Colonic mucosa (tissue), 4 donors: ENCODE measurements at regions not wholly inside any gene's neighbourhood (a gene's known extent, or its start where the extent isn't known, plus 50 kb on each side); places are given as distances from the start of the nearest gene placed in this dataset.

Experiments used
- DNase-seq: peaks from one replicate; pipeline ENCODE4 v3.0.0-alpha.2; 2020
- H3K27ac ChIP-seq: fragments of 200-600 bp; one replicate; pipeline ENCODE4 v1.8.0; 2021
- H3K27me3 ChIP-seq: fragments of 200-600 bp; one replicate; pipeline ENCODE4 v1.8.0; 2021
- H3K36me3 ChIP-seq: fragments of 200-600 bp; one replicate; pipeline ENCODE4 v1.8.0; 2021
- H3K4me1 ChIP-seq: fragments of 200-600 bp; one replicate; pipeline ENCODE4 v1.8.0; 2021; ENCODE audit warnings: mild to moderate bottlenecking
- H3K4me3 ChIP-seq: fragments of 200-600 bp; one replicate; pipeline ENCODE4 v1.8.0; 2021
- H3K9ac ChIP-seq, 2 donors: one replicate each; pipeline ENCODE4 v1.7.0; 2013; ENCODE audit warnings: control low read depth in 2 of 2, low read depth in 2 of 2, low read length in 2 of 2
- H3K9me3 ChIP-seq: fragments of 200-600 bp; one replicate; pipeline ENCODE4 v1.8.0; 2021
- intact Hi-C: fragments of 100-400 bp; cut with DNase I; formaldehyde crosslinking; loops from one replicate; pipeline ENCODE4 v1.14.1; 2022
- TF ChIP-seq, protein P1 (sequence below): fragments of 200-600 bp; IDR thresholded peaks from one replicate; pipeline ENCODE4 v1.8.0; 2022; ENCODE audit warnings: antibody characterized with exemption, mild to moderate bottlenecking
- donor health status: healthy.
- donor health status: DM: no; HTN: no; CAD: no.
- donor health status: DM: no; HTN: no; CAD: no.

GRCh38 chr6:1065986-1066385 is 245.9 kb upstream of the FOXQ1 start:
- Histone ChIP-seq H3K4me1 (no peaks in the 10 kb centered on the region), H3K9ac (no peak overlapping the region), H3K27me3 (no peaks in the 10 kb centered on the region), H3K36me3 (no peaks in the 10 kb centered on the region), H3K27ac (no peak overlapping the region), H3K9me3 (no peaks in the 10 kb centered on the region), H3K4me3 (no peak overlapping the region)
- intact Hi-C loops: no loop called here
- TF ChIP-seq, protein P1, sequence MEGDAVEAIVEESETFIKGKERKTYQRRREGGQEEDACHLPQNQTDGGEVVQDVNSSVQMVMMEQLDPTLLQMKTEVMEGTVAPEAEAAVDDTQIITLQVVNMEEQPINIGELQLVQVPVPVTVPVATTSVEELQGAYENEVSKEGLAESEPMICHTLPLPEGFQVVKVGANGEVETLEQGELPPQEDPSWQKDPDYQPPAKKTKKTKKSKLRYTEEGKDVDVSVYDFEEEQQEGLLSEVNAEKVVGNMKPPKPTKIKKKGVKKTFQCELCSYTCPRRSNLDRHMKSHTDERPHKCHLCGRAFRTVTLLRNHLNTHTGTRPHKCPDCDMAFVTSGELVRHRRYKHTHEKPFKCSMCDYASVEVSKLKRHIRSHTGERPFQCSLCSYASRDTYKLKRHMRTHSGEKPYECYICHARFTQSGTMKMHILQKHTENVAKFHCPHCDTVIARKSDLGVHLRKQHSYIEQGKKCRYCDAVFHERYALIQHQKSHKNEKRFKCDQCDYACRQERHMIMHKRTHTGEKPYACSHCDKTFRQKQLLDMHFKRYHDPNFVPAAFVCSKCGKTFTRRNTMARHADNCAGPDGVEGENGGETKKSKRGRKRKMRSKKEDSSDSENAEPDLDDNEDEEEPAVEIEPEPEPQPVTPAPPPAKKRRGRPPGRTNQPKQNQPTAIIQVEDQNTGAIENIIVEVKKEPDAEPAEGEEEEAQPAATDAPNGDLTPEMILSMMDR: no peak
- no peak for DNase-seq

DNA sequence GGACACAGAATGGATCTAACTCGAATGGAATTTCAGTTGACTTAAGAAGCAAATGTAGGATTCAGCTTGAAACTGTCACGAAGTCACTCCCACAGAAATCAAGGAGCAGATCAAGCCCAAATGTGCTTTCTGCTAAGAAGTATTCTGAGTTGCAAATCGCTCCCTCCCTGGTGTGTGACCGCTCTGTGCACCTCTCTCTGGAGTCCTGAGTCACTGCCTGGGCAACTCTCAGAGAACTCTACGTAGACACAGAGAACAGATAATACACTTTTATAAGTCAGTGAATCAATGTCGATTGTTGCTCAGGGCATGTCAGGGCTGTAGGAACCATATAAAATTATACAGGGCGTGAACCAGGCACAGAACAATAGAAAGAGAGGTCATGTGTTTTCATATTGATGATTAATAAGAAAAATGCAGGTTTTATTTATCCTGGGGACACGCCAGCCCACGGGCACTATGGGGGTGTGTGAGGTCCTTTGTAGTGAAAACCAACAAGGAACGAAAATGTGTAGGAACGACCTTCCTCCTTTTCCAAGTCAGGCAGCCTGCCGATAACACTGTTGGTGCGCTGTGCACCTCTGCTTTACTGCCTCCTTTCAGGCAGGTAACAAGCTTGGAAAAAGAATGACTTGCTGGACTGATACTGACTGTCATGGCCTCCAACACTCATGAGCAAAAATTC is 248.1 kb upstream of the FOXQ1 start:
- intact Hi-C loops: no loop called here
- H3K4me1 ChIP-seq: no peaks in the 10 kb centered on the region
- TF ChIP-seq, protein P1: no peak

DNA sequence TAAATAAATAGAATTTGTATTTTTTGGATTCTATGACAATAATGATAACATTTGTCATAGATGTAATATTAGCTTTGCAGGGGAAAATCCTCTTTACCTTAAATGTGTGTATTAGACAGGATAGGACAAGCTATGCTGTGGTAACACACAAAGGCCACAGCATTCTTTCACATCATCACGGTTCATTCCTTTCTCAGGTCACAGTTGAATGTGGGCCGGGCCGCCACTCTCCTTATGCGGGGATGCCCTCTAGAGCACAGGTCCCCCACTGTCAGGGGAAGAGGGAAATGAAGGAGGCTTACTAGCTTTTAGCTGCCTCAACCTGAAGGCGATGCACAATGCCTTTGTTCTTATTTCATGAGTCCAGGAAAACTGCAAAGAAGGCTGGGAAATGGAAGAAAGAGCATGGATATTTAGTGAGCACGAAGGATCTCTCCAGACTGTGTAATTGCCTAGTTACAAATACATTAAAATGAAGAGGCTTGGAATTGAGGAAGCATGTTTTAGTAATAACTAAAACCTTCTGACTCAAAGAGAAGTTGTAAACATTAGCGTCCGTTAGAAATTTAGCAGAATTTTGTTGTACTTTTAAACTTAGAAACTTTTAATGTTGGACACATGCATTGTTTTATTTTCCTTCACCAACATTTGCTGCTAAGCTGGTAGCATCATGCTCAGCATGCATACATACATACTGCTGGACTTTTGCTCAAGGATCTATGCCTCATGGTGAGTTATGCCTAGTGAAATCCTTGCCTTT is 248.9 kb upstream of the FOXQ1 start:
- H3K27me3 ChIP-seq: no peaks in the 10 kb centered on the region
- H3K36me3 ChIP-seq: no peaks in the 10 kb centered on the region
- no peaks in the 10 kb centered on the region for H3K4me1 ChIP-seq
- TF ChIP-seq, protein P1: no peak
- intact Hi-C loops: no loop called here
- no peaks in the 10 kb centered on the region for H3K9me3 ChIP-seq
- DNase-seq: no peak
- H3K4me3 ChIP-seq: no peak overlapping the region
- no peak overlapping the region for H3K27ac ChIP-seq
- H3K9ac ChIP-seq: no peak overlapping the region

More for the DNA sequence above, 248.1 kb upstream of the FOXQ1 start:
- H3K9ac ChIP-seq: no peak overlapping the region
- H3K9me3 ChIP-seq: no peaks in the 10 kb centered on the region
- H3K36me3 ChIP-seq: no peaks in the 10 kb centered on the region
- DNase-seq: no peak
- no peak overlapping the region for H3K27ac ChIP-seq
- H3K27me3 ChIP-seq: no peaks in the 10 kb centered on the region
- H3K4me3 ChIP-seq: no peak overlapping the region

- Histone ChIP-seq H3K27ac (no peak overlapping the region), H3K27me3 (no peaks in the 10 kb centered on the region), H3K36me3 (no peaks in the 10 kb centered on the region), H3K4me3 (no peak overlapping the region), H3K9ac (no peak overlapping the region), H3K4me1 (no peaks in the 10 kb centered on the region), H3K9me3 (no peaks in the 10 kb centered on the region)
- intact Hi-C loops: no loop called here
- TF ChIP-seq, protein P1: no peak
- DNase-seq: no peak
Observed at GRCh38 chr6:1059596-1059995, 252.3 kb upstream of the FOXQ1 start.

DNA sequence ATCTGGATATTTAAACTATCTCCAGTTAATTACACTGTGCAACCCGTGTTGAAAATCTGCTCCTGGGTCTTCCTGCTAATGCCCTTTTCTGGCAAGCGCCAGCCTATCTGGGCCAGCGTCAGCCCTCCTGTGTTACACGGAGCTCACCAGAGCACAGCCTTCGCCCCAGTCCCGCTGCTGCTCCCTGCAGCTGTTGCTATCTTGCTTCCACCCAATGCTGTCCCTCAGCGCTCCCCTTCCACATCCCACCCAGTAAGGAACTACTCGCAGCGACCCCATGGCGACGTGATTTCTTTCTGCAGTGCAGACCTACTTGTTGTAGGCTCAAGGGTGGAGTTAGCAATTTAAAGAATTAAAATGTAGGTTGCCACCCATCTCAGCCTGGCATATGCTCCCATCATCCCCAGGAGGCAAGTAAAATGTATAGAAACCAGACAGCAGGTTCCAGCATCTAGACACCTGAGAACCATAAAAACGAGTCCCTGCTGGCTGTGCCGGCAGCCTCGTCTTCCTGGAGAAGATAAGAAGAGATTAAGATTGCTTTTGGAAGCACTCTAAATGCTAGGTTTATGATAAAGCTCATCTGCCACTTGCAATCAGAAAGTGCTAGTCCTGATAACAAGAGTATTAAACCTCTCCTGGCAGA is 254.3 kb upstream of the FOXQ1 start:
- no peak overlapping the region for H3K9ac ChIP-seq
- no peak for DNase-seq
- no peaks in the 10 kb centered on the region for H3K27me3 ChIP-seq
- H3K4me3 ChIP-seq: no peak overlapping the region
- TF ChIP-seq, protein P1: no peak
- H3K27ac ChIP-seq: no peak overlapping the region
- intact Hi-C loops: no loop called here
- no peaks in the 10 kb centered on the region for H3K36me3 ChIP-seq
- no peaks in the 10 kb centered on the region for H3K4me1 ChIP-seq
- no peaks in the 10 kb centered on the region for H3K9me3 ChIP-seq
